H9 (cell line): ENCODE measurements at regions not wholly inside any gene's neighbourhood (a gene's known extent, or its start where the extent isn't known, plus 50 kb on each side); places are given as distances from the start of the nearest gene placed in this dataset.

Experiments
- DNase-seq: peaks from one replicate; pipeline ENCODE4 v3.0.0-alpha.2; 2017
- H2AFZ ChIP-seq: one replicate; pipeline ENCODE4 v1.6.1; 2013; ENCODE audit warnings: mild to moderate bottlenecking, low read length, control low read depth, moderate library complexity
- H2AK5ac ChIP-seq: 2 replicates; pipeline ENCODE4 v1.6.1; 2013; ENCODE audit warnings: low read length, control low read depth, mixed read lengths; ENCODE audit not compliant: insufficient read length
- H2BK120ac ChIP-seq: one replicate; pipeline ENCODE4 v1.6.1; 2013; ENCODE audit warnings: low read depth, mild to moderate bottlenecking, low read length, control low read depth, inconsistent platforms; ENCODE audit not compliant: poor library complexity, severe bottlenecking
- H2BK12ac ChIP-seq: 2 replicates; pipeline ENCODE4 v1.6.1; 2013; ENCODE audit warnings: low read length, control low read depth, mixed read lengths, low read depth; ENCODE audit not compliant: insufficient read length
- H2BK15ac ChIP-seq: 2 replicates; pipeline ENCODE4 v1.6.1; 2013; ENCODE audit warnings: low read depth, low read length, control low read depth
- H2BK20ac ChIP-seq: one replicate; pipeline ENCODE4 v1.6.1; 2013; ENCODE audit warnings: low read depth, mild to moderate bottlenecking, low read length, control low read depth, inconsistent platforms; ENCODE audit not compliant: poor library complexity, severe bottlenecking
- H2BK5ac ChIP-seq: 2 replicates; pipeline ENCODE4 v1.6.1; 2013; ENCODE audit warnings: low read length, control low read depth, mixed read lengths; ENCODE audit not compliant: insufficient read length
- H3K14ac ChIP-seq: 2 replicates; pipeline ENCODE4 v1.6.1; 2013; ENCODE audit warnings: low read length, control low read depth; ENCODE audit not compliant: insufficient read depth
- H3K18ac ChIP-seq: 2 replicates; pipeline ENCODE4 v1.6.1; 2013; ENCODE audit warnings: low read depth, mild to moderate bottlenecking, mixed read lengths, low read length, control low read depth; ENCODE audit not compliant: insufficient read length
- H3K23ac ChIP-seq: 2 replicates; pipeline ENCODE4 v1.6.1; 2013; ENCODE audit warnings: low read length, control low read depth, mixed read lengths, low read depth; ENCODE audit not compliant: insufficient read length
- H3K23me2 ChIP-seq: 2 replicates; pipeline ENCODE4 v1.6.1; 2013; ENCODE audit warnings: low read depth, mild to moderate bottlenecking, mixed read lengths, low read length, control low read depth; ENCODE audit not compliant: insufficient read length, poor library complexity, severe bottlenecking
- H3K27ac ChIP-seq: 2 replicates; pipeline ENCODE4 v1.5.1; 2013; ENCODE audit warnings: low read length, control low read depth, mixed read lengths, low read depth; ENCODE audit not compliant: insufficient read length
- H3K27me3 ChIP-seq: 2 replicates; pipeline ENCODE4 v1.6.1; 2013; ENCODE audit warnings: low read length, control low read depth, inconsistent platforms; ENCODE audit not compliant: insufficient read depth
- H3K4ac ChIP-seq: 2 replicates; pipeline ENCODE4 v1.6.1; 2013; ENCODE audit warnings: low read depth, mild to moderate bottlenecking, control low read depth, inconsistent platforms, low read length, moderate library complexity
- H3K4me1 ChIP-seq: 2 replicates; pipeline ENCODE4 v1.6.1; 2013; ENCODE audit warnings: low read length, control low read depth, inconsistent platforms; ENCODE audit not compliant: insufficient read depth
- H3K4me2 ChIP-seq: 2 replicates; pipeline ENCODE4 v1.6.1; 2013; ENCODE audit warnings: low read length, control low read depth, mixed read lengths; ENCODE audit not compliant: insufficient read length, insufficient read depth
- H3K56ac ChIP-seq: 2 replicates; pipeline ENCODE4 v1.6.1; 2013; ENCODE audit warnings: low read depth, mild to moderate bottlenecking, mixed read lengths, low read length, control low read depth; ENCODE audit not compliant: insufficient read length
- H3K79me1 ChIP-seq: 2 replicates; pipeline ENCODE4 v1.6.1; 2013; ENCODE audit warnings: low read depth, mild to moderate bottlenecking, moderate library complexity, low read length, control low read depth, inconsistent platforms; ENCODE audit not compliant: insufficient read depth, poor library complexity, severe bottlenecking
- H3K79me2 ChIP-seq: 2 replicates; pipeline ENCODE4 v1.6.1; 2013; ENCODE audit warnings: low read length, control low read depth, inconsistent platforms; ENCODE audit not compliant: insufficient read depth
- H3K9ac ChIP-seq: 2 replicates; pipeline ENCODE4 v1.6.1; 2013; ENCODE audit warnings: low read length, control low read depth, mixed read lengths; ENCODE audit not compliant: insufficient read length; ENCODE audit errors: extremely low read depth
- H3K9me3 ChIP-seq: one replicate; pipeline ENCODE4 v1.6.1; 2013; ENCODE audit warnings: low read depth, low read length, inconsistent platforms; ENCODE audit not compliant: control insufficient read depth
- H3T11ph ChIP-seq: one replicate; pipeline ENCODE4 v1.6.1; 2013; ENCODE audit warnings: mild to moderate bottlenecking, low read length, control low read depth, inconsistent platforms
- H4K20me1 ChIP-seq: one replicate; pipeline ENCODE4 v1.6.1; 2013; ENCODE audit not compliant: control insufficient read depth, insufficient read length, insufficient read depth
- H4K5ac ChIP-seq: 2 replicates; pipeline ENCODE4 v1.6.1; 2013; ENCODE audit warnings: low read depth, mild to moderate bottlenecking, mixed read lengths, low read length, control low read depth; ENCODE audit not compliant: insufficient read length
- H4K8ac ChIP-seq: replicated peaks from 2 replicates; pipeline ENCODE4 v1.6.1; 2013; ENCODE audit warnings: low read length, control low read depth, mixed read lengths, low read depth; ENCODE audit not compliant: insufficient read length
- H4K91ac ChIP-seq: 2 replicates; pipeline ENCODE4 v1.6.1; 2013; ENCODE audit warnings: low read depth, mild to moderate bottlenecking, moderate library complexity, mixed read lengths, low read length, control low read depth; ENCODE audit not compliant: insufficient read length
- H3K27ac Mint-ChIP-seq, 3 experiments: 2 replicates in 2 of 3; 3 replicates in 1 of 3; pipeline ENCODE4 v1.8.0; 2020 to 2021; ENCODE audit warnings: mixed read lengths in 3 of 3, mild to moderate bottlenecking in 1 of 3, moderate library complexity in 1 of 3
- H3K27me3 Mint-ChIP-seq: 2 replicates; pipeline ENCODE4 v1.8.0; 2021; ENCODE audit warnings: low read depth, mild to moderate bottlenecking, moderate library complexity, mixed read lengths
- H3K36me3 Mint-ChIP-seq, 3 experiments: 2 replicates in 2 of 3; 3 replicates in 1 of 3; pipeline ENCODE4 v1.8.0; 2020 to 2021; ENCODE audit warnings: low read depth in 3 of 3, mixed read lengths in 3 of 3; ENCODE audit not compliant: insufficient read depth in 1 of 3
- H3K4me1 Mint-ChIP-seq, 2 experiments: 2 replicates each; pipeline ENCODE4 v1.8.0; 2020; ENCODE audit warnings: mixed read lengths in 2 of 2
- H3K4me3 Mint-ChIP-seq, 2 experiments: 2 replicates in 1 of 2; 3 replicates in 1 of 2; pipeline ENCODE4 v1.8.0; 2020 to 2021; ENCODE audit warnings: mild to moderate bottlenecking in 2 of 2, mixed read lengths in 2 of 2, moderate library complexity in 1 of 2
- H3K9me3 Mint-ChIP-seq, 2 experiments: 2 replicates in 1 of 2; 3 replicates in 1 of 2; pipeline ENCODE4 v1.8.0; 2020; ENCODE audit warnings: mild to moderate bottlenecking in 2 of 2, mixed read lengths in 2 of 2, moderate library complexity in 1 of 2
- WGBS: extraction: QIAGEN DNeasy Blood & Tissue Kit; methylation state at CpG from one replicate; pipeline ENCODE4 v1.1.7; 2013; ENCODE audit warnings: missing lambda C conversion rate, low lambda C conversion rate, mixed read lengths; ENCODE audit not compliant: insufficient read length; ENCODE audit errors: extremely low coverage; 5-methylcytosine and 5-hydroxymethylcytosine counted together
- TF ChIP-seq, protein P1 (sequence below): fragments of 200-600 bp; sonication (generic); conservative IDR thresholded peaks from 3 replicates; pipeline ENCODE4 v1.8.0; 2021; ENCODE audit warnings: antibody characterized with exemption, mild to moderate bottlenecking

DNA sequence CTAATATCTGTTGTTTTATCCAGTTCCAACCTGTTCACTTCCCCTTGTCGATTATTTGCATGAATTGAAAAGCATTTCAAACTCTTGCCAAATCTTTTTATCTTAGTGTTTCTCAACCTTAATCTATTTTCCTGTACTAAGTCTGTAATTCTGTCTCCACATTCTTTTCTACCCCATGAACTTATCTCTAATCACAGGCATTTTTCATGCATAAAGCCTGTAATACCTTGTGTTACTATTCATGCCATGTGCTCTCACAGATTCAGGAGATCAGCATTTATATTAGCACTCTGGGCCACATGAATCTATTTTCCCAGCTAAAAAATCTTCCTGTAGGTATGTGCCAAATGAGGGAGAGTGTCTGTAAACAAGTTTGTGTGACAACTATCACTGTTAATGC, 1360.9 kb downstream of the STIM2 start:
- no peak overlapping the region for H2BK15ac ChIP-seq
- H2BK12ac ChIP-seq = no peak overlapping the region
- no peak overlapping the region for H4K8ac ChIP-seq
- H2BK5ac ChIP-seq = no peak overlapping the region
- no peak overlapping the region for H2AFZ ChIP-seq
- H3K4me1 ChIP-seq = no peaks in the 10 kb centered on the region; the same call in 1 of the 2 replicates
- no peak for DNase-seq
- no peak overlapping the region for H3K14ac ChIP-seq
- no peak overlapping the region for H3K4ac ChIP-seq
- H3K56ac ChIP-seq = no peak overlapping the region
- no peak overlapping the region for H2AK5ac ChIP-seq
- Mint-ChIP-seq H3K4me1 (peaks cover 3 to 10% of the 10 kb centered on the region in 2 experiments; a peak in 3 of 4 replicates), H3K4me3 (no peak overlapping the region), H3K27ac (no peak overlapping the region), H3K27me3 (no peaks in the 10 kb centered on the region), H3K9me3 (no peaks in the 10 kb centered on the region), H3K36me3 (no peaks in the 10 kb centered on the region)
- H3K9ac ChIP-seq = no peak overlapping the region
- H4K5ac ChIP-seq = no peak overlapping the region
- H3K23me2 ChIP-seq = no peaks in the 10 kb centered on the region
- H3K27ac ChIP-seq = no peak overlapping the region
- H2BK20ac ChIP-seq = no peak overlapping the region
- no peak overlapping the region for H2BK120ac ChIP-seq
- no peaks in the 10 kb centered on the region for H3K79me2 ChIP-seq
- no peaks in the 10 kb centered on the region for H4K20me1 ChIP-seq
- no peaks in the 10 kb centered on the region for H3K79me1 ChIP-seq
- no peak overlapping the region for H3K23ac ChIP-seq
- no peak overlapping the region for H3T11ph ChIP-seq
- no peaks in the 10 kb centered on the region for H3K27me3 ChIP-seq
- H3K18ac ChIP-seq = no peak overlapping the region
- no CpG with 5 or more reads among the region's 1 CpG for WGBS
- TF ChIP-seq, protein P1, sequence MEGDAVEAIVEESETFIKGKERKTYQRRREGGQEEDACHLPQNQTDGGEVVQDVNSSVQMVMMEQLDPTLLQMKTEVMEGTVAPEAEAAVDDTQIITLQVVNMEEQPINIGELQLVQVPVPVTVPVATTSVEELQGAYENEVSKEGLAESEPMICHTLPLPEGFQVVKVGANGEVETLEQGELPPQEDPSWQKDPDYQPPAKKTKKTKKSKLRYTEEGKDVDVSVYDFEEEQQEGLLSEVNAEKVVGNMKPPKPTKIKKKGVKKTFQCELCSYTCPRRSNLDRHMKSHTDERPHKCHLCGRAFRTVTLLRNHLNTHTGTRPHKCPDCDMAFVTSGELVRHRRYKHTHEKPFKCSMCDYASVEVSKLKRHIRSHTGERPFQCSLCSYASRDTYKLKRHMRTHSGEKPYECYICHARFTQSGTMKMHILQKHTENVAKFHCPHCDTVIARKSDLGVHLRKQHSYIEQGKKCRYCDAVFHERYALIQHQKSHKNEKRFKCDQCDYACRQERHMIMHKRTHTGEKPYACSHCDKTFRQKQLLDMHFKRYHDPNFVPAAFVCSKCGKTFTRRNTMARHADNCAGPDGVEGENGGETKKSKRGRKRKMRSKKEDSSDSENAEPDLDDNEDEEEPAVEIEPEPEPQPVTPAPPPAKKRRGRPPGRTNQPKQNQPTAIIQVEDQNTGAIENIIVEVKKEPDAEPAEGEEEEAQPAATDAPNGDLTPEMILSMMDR = no peak
- no peak overlapping the region for H3K4me2 ChIP-seq
- H3K9me3 ChIP-seq = no peaks in the 10 kb centered on the region
- H4K91ac ChIP-seq = no peak overlapping the region
